GM19397 (cell line): ENCODE measurements at regions not wholly inside any gene's neighbourhood (a gene's known extent, or its start where the extent isn't known, plus 50 kb on each side); places are given as distances from the start of the nearest gene placed in this dataset.
"Not testable (repeated sequence)": the region's sequence is repeated elsewhere in the genome, so short reads cannot be mapped to it uniquely, and the experiment has no call there.

Source experiments
- ATAC-seq: cut with Tn5 transposase; IDR thresholded peaks from one replicate; pipeline ENCODE4 v1.9.1; 2021; ENCODE audit warnings: mild to moderate bottlenecking, moderate library complexity; ENCODE audit not compliant: unreplicated experiment

DNA sequence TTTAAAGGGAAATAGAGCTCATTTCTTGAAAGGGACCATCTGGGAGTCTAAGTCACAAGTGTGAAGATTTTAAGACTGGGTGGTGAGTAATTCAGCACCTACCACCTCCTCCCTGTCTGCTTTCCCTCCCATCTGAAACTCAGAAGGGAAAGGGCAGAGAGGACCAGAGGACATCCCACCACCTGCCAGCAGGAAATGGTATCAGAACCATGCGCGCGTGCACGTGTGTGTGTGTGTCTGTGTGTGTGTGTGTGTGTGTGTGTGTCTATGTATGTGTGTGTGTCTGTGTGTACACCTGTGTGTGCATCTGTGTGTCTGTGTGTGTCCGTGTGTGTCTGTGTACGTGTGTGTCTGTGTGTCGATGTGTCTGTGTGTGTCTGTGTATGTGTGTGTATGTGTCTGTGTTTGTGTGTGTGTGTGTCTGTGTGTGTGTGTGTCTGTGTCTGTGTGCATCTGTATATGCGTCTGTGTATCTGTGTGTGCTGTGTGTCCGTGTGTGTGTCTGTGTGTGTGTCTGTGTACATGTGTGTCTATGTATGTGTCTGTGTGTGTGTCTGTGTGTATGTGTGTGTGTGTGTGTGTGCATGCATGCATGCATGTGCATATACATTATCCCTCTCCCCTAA is 76.8 kb downstream of the ZFP36L2 start:
- no peak for ATAC-seq

GRCh38 chr2:43146083-43146482 is 80.3 kb downstream of the ZFP36L2 start:
- ATAC-seq, result no peak

- ATAC-seq, result no peak
Observed at GRCh38 chr2:43144263-43144662, 82.1 kb downstream of the ZFP36L2 start.

DNA sequence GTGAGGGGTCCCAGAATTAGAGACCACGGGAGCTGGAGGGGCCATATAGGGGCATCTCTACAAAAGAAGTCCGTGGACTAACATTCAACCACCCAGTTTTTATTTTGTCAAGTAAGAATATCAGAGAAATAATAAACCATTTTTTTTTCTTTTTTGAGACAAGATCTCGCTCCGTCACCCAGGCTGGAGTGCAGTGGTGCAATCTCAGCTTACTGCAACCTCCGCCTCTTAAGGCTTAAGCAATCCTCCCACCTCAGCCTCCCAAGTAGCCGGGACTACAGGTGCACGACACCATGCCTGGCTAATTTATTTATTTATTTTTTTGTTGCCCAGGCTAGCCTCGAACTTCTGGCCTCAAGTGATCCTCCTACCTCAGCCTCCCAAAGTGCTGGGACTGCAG is 82.7 kb downstream of the ZFP36L2 start:
- no peak for ATAC-seq

- no peak for ATAC-seq
Observed at GRCh38 chr2:43142921-43143438, 83.4 kb downstream of the ZFP36L2 start.

- ATAC-seq, result not testable (repeated sequence)
Observed at GRCh38 chr2:43141636-43142151, 84.7 kb downstream of the ZFP36L2 start.

- ATAC-seq, result no peak
Observed at GRCh38 chr2:43139996-43140621, 86.3 kb downstream of the ZFP36L2 start.

- no peak for ATAC-seq
Observed at GRCh38 chr2:43139501-43139900, 86.9 kb downstream of the ZFP36L2 start.

GRCh38 chr2:43138441-43138840 is 88.0 kb downstream of the ZFP36L2 start:
- ATAC-seq, result no peak

DNA sequence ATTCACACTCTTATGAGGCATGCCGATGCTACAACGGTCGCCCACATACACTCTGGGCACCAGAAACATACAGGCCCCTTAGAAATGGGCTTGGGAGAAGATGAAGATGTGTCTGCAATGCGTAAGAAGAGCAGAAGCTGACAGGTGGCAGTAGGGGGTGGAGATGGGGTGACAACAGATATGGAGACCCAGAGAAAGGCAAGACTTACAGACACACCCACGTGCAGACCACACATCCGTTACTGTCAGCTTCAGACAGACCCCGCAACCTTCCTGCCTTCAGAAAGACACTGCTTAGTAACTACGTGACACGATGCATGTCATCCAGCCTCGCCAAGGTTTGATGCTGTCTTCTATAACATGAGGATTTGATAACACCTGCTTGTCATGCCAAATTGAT is 89.5 kb downstream of the ZFP36L2 start:
- ATAC-seq, result no peak

- no peak for ATAC-seq
Observed at GRCh38 chr2:43136011-43136799, 90.2 kb downstream of the ZFP36L2 start.

DNA sequence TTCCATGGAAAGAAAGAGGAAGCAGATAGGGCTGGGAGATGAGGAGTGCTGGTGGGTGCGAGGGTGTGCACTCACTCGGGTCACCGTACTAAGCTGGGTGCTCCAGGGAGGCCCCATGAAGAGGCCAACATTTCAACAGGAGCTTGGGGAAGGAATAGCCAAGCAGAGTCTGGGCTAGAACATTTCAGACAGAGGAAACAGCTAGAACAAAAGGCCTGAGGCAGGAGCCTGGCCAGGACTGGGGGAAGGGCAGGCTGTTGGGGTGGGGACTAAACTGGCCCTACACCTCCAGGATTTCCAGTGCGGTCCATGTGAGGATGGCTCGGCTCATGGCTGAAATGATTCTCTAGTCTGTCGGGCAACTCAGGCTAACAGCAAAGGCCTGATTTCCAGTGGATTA is 90.8 kb downstream of the ZFP36L2 start:
- no peak for ATAC-seq

GRCh38 chr2:43134571-43134889 is 91.9 kb downstream of the ZFP36L2 start:
- ATAC-seq, result no peak

GRCh38 chr2:43133708-43134570 is 92.5 kb downstream of the ZFP36L2 start:
- peak; percentile 36 for ATAC-seq

- no peak for ATAC-seq
Observed at GRCh38 chr2:43133336-43133707, 93.1 kb downstream of the ZFP36L2 start.

- no peak for ATAC-seq
Observed at GRCh38 chr2:43132683-43133301, 93.6 kb downstream of the ZFP36L2 start.

DNA sequence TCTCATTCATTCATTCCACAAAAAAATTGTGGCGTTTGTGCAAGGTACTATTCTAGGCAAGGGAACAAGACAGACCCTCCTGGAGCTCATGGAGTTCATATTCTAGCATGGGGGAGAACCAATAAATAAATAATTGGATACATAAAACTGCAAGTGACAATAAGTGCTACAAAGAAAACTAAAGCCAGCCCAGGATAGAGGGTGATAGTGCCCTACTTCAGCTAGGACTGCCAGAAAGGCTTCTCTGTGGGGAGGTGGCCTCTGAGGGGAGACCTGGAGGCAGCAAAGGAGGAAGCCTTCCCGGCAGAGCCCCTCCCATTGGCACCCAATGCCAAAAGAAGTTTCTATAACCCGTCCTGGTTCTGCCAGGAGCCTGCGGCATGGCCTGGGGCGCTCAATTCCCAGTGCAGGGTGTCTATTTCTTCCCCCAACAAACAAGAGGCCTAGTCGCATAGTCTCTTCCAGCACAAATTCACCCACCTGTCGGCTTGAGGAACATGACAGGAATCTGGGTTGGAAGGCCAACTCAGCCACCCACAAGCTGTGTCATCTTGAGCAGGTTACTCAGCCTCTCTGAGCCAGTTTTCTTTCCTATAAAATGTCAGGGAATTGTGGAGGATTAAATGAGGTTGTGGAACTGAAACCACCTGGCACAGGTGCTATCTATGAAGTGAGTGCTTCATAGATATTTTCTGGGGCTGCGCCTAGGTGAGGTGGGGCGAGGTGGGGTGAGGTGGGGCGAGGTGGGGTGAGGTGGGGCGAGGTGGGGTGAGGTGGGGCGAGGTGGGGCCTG is 94.3 kb downstream of the ZFP36L2 start:
- ATAC-seq, result no peak

DNA sequence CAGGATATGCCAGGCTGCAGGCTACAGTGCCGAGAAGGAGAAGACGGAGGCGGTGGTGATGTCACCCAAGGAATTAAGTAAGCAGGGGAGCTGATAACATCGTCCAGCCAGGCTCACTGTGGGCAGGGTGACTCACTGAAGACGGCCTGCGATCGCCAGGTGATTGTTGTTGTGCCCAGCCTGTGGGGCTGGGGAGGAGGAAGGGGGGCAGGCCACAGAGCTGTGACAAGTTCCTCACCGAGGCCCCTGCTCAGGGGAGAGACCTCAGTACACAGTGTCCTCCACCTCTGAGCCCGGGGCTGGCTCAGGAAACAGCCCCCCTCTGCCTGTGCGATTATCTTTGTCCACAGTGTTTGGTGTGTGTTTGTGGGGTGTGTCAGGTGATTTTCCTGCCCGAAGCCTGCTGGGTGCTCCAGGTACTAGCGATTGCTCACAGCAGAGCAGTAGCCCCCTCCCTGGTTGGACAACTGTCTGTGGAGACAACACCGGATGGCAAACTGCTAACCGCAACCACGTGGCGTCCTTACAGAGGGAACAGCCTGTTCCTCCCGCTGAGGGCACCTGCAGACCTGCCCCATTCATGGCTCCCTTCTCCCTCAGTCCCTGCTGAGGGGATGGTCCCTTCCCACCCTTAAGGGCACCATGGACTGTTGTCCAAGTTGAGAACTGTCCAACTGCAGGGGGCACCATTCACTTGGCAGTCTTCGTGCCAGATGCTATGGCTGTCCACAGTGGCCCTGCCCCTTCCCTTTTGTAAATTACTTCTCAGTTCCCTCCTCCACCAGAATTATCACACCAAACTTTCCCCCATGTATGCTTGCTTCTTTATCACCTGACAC is 95.1 kb downstream of the ZFP36L2 start:
- ATAC-seq, result peak; percentile 44

DNA sequence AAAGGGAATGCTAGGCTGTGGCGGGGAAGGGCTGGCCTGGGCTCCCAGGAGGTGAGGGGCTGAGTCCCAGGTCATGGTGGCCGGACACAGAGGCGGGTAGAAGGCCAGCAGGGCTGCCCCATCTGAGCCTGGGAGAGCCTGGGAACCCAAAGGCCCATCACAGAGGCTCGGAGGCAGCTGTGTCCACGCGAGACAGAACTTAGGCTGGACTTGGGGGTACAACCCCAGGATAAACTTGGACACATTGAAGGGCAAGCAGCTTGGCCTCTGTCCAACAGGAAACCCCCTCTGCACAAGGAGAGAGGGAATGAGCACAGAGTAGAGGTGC is 95.9 kb downstream of the ZFP36L2 start:
- ATAC-seq, result no peak
